ENCODE measurements at regions not wholly inside any gene's neighbourhood (a gene's known extent, or its start where the extent isn't known, plus 50 kb on each side); places are given as distances from the start of the nearest gene placed in this dataset.
"Not testable (repeated sequence)": the region's sequence is repeated elsewhere in the genome, so short reads cannot be mapped to it uniquely, and the experiment has no call there.

DNA sequence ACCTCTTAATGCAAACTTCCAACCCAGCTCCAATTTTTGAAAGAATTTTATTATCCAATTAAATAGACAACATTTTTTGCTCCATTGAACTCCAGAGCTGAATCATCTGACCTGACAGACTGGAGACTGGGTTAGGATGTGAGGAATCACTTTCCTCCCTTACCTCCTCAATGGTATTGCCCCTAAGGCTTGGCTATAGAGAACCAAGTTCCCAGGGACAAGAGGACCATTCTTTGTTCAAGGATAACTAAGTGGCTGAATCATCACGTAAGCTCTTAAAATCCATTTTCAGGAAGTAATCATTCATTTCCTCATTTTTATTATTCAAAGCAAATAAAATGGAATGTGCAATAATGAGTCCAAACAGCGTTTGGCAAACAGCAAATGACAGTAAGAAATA is 335.1 kb downstream of the GATA3 start:
- no peak for DNase-seq

DNA sequence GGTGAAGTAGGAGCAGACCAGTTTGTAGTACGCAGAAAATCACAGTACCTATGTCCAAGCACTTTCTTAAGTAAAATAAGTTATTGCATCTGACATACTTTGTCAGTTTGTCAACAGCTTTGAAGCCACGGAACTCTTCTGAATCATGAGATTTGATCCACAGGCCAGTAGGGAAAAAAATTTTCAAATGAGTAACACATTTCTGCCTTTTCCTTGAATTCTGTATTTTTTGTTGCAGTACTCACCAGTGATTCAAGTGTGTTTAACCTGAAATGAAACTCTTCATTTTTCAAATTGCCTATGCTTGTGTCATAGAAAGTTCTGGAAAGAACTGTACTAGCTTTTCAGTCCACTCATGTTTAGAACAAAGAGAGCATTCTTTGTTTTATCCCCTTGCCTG is 337.7 kb downstream of the GATA3 start:
- no peak for DNase-seq

DNA sequence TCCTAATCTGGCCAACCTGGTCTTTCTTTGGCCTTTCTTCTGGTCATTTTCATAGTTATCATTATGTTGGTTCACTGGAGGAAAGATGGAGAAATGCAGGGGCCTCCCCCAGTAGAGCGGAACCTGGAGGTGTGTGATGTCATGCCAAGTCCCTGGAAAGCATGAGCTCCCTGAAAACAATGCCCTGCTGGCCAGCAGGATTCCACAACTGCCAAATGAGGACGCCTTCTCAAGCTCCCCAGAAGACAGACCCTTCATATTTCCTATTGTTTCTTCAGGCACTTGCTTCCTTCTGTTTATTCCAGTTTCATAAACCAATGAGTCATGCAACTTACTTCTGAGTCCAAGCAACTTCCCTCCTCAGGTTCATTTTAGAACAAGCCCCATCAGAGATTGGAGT is 339.0 kb downstream of the GATA3 start:
- DNase-seq, result no peak

DNA sequence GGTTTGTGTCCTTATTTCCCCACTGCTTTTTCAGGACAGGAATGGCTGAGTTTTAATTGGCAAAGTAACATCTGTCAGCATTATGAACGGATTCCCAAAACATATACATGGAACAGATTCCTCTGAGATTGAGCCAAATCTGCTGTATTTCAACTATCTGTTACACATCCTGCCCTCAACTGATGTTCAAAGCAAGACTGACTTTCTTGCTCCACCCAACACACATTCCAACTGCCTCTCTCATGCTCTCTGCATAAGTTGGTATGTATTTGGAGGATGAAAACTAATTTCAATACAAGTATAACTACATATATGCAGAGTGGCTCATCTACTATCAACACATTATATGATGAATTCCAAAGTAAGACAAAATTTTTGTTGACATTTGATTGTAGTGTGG is 342.2 kb downstream of the GATA3 start:
- no peak for DNase-seq

DNA sequence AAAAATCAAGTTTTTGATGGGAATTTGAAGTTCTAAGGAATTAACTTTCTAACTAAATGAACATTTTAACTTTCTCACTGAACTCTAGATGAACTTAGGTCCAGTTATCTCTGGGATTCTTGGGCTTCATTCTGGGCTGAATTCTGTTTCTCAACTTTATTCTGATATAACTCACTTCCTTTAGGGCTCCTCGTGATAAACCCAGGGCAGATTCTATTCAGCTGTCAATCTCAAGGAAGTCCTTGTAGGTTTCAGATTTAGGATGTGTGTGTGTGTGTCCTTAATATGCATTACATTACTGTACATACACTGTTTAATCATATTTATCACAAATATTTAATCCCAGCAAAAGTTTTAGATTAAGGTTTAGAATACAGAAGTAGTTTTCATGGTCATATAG is 344.3 kb downstream of the GATA3 start:
- peak in 1 of 5 experiments; percentile 56 for DNase-seq

DNA sequence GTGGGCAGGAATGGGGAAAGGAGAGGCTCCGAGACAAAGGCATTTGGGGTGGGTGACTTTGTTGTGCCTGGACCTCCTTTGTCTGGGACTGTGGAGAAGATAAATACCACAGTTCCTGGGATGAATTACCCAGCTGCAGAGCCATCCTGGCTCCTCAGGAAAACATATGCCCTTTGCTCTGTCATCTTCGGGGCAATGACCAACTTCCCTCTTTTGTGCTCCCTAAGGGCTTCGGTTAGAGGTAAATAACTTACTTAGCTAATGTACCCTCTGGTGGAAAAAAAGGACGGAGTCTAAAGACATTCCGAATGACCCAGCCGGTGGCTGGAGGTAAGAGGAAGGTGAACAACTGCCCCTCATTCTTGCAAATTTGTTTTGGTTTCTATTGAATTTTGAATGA is 345.7 kb downstream of the GATA3 start:
- DNase-seq, result no peak

DNA sequence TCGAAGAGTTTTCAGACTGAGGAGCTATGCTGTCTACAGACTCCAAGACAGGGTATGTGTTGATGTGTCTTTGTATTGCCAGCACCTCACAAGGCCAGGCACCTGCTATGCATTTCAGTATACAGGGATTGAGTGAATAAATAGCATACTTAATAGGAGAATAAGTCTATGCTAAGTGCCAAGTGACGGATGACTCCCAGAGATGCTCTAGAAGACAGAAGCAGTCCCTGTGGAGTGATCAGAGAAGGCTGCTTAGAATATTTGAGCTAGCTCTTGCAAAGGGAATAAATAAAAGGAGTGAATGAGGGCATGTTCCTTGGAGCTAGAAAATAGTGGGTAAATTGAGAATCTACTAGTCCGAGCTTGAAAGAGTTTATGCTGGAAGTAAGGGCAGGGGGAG is 346.4 kb downstream of the GATA3 start:
- no peak for DNase-seq

DNA sequence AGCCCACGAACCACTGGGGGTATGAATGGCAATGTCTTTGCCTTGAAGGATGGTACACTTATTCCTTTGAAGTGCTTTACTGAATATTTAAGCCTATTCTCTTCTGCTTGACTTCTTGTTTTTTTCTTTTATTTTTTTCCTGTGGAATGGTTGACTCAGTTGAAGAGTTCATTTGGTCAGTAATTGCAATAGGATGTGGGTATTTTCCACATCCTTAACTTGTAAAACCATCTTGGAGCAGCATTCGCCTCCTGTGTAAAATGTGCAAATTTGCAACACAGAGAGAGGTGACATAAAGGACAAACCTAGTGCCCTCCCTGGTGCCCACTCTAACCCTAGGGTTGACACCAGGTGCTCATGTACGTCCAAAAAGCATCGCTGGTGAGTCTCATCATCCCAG is 347.0 kb downstream of the GATA3 start:
- no peak for DNase-seq

DNA sequence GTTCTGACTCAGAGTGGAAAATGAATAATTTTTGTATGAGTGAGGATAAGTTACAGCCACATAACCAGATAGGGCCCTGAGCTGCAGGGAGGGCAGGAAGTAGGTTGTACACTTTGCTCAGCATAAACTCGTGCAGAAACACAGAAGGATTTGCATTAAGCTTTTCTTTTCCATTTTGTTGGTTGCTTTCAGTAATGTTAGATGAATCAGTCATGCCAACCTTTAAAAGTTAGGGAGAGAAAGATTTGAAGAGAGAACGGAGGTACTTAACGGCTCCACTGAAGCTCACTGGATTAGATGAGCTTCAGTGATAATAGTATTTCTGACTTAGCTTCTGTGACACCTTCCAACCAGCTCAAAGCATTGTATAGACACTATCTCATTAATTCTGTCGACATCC is 348.1 kb downstream of the GATA3 start:
- DNase-seq, result peak in 3 of 5 experiments; percentile 17 to 92 (median 17)

DNA sequence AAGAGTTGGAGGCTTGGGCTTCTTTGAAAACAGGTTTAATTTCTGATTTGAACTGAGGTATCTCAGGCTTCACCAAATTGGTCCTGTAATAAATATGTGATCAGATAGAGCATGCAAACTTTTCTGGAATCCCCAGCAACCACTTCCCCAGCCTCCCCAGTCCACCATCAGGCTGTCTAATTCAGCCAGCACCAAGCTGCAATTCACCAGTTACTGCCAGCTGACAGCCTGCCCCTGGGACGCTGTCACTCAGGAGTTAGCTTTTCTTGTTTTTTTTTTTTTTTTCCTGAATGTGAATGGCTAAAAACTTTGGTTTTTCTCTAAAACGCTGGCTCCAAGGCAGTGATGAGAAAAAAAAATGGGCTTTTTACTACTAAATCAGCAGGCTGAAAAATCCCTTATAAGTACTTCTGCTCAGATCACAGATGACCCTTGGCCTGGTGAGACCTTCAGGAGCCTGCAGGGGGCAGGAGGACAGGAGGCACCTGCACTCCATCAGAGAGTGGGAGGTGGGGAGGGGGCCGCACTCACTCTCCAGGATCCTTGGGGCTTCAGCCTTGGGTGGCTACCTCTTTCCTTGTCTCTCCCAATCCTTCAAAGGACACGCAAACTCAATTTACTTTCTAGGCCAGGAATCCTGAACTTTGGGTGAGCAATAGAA is 349.4 kb downstream of the GATA3 start:
- DNase-seq, result peak in 1 of 5 experiments; percentile 53

DNA sequence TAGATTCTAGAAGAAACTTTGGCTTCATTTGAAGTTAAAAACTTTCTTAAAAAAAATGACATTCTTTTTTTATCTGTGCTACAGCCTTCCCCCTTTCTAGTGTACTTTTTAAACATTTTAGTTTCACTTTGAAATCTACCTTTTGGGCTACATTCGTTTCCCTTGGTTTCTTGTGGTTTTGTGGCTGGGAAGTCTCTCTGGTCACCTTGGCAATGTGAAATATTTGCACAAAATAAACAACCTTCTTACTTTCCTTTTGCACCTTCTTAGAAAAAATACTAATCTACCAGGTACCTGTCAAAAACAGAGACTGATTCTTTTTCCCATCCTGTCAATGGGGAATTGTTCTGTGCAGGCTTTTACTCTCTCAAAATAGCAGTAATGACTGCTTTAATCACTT is 350.2 kb downstream of the GATA3 start:
- DNase-seq, result peak in 3 of 5 experiments; percentile 32 to 93 (median 86)

DNA sequence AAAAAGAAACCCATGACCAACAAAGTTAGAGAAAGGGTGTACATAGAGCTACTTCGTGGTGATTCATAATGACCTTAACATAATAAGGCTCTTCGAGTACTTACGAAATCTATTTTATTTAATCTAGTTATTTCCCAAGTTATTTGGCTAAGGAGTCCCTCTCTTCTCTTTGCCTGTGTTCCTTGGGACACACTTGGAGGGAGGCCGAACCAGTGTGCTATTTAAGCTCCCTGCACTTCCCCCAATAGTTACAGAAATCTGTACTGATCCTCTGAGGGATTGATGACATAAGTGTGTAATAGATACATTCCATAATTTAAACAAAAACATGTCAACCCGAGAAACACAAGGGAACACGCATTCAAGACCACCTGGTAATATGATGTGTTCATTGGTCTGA is 351.1 kb downstream of the GATA3 start:
- DNase-seq, result no peak

DNA sequence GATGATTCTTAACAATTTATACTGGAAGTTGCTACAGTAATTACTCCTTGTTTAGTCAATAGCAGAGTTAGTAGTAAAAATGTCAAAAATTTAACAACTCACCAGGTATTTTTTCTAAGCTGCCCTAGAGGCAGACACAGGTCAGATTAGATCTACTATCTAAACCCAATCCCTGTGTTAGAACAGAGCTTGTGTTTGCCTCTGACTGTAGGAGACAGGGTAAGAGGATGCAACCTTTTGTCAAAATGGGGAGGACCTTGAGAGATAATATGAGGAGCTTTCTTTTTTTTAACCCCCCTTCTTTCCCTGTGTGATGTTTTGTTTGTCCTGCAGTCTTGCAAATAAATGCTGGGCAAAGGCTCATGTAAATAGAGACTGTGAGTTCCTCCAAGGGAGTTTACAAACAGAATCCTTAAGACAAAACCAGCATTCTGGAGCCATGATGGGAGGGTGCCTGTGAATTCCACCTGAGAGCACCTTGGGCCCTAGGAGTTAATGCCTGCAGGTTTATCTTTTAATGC is 353.1 kb downstream of the GATA3 start:
- DNase-seq, result peak in 1 of 5 experiments; percentile 69

DNA sequence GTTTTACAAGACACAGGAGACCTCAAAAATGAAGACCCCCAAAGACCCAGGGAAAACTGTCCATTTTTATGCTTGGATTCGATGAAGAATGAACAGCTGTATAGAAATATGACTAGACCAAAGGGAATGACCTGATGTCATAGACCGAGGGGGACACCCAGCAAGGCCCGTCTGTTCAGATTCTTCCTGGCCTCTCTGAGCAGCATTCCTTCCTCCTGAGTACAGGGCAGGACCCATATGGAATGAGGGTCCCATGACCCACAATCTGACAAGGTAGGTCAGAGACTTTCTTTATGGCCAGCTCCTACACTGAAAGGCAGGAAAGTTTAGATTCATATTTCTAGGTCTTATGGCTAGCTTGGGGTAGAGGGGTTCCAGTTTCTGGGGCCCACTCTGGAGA is 356.0 kb downstream of the GATA3 start:
- DNase-seq, result no peak

DNA sequence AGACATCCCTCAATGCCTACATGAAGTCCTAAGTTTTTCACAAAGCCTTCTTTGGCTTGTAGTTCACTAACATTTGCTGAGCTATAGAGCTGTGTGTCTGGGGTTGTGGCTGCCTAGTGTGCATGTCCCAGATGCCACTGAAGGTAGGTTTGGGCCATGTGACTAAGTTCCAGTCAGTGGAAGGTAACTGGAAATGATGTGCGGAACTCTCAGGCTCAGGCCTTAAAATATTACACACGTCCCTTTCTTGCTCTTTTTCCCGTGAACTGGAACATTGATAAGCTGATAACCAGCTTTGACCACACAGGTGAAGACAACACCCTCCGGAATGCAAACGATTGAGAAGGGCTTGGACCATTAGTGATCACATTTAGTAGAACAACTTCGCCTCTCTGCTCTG is 358.1 kb downstream of the GATA3 start:
- DNase-seq, result no peak

DNA sequence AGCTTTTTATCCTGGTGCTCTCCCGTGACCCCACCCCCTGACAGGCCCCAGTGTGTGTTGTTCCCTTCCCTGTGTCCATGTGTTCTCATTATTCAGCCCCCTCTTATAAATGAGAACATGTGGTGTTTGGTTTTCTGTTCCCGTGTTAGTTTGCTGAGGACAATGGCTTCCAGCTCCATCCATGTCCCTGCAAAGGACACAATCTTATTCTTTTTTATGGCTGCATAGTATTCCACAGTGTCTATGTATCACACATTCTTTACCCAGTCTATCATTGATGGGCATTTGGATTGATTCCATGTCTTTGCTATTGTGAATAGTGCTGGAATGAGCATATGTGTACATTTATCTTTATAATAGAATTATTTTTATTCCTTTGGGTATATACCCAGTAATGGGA is 360.5 kb downstream of the GATA3 start:
- DNase-seq, result not testable (repeated sequence)

DNA sequence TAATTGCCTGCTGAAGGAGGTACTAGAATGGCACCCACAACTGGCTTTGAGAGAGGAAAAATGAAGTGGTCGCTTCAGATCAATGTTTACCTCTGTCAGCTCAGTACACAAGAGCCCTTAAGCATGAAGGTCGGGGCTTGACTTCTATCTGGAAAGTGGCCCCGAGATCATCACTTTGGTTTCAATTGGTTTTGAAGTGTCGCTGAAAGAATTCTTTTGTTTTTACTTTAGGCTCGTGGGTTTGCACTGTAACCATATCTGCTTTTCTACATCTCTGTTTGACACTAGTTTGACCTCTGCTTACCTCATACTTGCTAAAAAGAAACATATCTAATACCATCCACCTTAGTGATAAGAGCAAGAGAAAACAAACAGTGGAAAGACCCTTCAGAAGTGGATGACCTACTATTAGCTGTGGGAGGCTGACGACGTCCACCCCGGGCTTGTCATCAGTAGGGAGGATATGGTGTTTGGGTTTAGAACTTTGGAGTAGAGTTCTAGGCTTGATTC is 361.8 kb downstream of the GATA3 start:
- DNase-seq, result peak in 4 of 5 experiments; percentile 6 to 94 (median 62)

DNA sequence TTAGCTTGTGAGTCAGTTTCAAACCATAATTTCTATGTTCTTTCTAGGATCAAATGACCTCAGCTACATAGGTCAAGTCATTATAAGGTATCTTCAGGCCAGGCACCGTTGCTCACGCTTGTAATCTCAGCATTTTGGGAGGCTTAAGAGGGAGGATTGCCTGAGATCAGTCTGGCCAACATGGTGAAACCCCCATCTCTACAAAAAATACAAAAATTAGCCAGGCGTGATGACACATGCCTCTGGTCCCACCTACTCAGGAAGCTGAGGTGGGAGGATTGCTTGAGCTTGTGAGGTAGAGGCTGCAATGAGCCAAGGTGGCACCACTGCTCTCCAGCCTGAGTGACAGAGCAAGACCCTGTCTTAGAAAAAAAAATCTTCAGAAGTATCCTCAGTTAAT is 362.3 kb downstream of the GATA3 start:
- peak in 4 of 5 experiments; percentile 7 to 82 (median 36) for DNase-seq

DNA sequence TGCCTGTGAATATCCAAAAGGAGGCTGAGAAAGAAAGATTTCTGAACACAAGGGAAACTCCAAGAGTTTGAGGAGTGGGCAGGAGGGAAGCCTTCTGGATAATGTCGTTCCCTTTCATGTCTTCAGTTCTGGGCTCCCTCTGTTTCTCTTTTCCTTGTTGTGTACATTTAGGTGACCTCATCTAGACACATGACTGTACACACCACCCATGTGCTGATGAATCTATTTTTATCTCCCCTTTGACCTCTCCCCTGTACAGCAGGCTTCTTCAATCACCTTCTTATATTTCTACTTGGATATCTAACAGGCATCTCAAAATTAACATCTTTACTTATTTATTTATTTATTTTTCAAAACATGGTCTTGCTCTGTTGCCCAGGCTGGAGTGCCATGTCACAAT is 363.1 kb downstream of the GATA3 start:
- DNase-seq, result no peak

DNA sequence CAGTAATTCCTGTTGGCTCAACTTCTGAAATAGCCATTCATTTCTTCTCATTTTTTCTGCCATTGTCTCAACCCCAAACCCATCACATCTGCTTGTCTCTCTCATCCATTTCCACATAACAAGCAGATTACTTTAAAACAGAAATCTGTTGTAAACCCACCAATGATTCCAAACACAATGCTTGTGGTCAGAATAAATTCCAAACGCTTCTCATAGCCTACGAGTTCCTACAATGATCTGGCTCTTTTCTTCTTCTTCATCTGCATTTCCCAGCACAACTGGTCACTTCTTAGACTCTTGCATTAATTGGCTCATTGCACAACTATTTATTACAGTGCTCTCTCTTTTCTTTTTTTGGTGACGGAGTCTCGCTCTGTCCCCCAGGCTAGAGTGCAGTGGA is 364.1 kb downstream of the GATA3 start:
- no peak for DNase-seq

DNA sequence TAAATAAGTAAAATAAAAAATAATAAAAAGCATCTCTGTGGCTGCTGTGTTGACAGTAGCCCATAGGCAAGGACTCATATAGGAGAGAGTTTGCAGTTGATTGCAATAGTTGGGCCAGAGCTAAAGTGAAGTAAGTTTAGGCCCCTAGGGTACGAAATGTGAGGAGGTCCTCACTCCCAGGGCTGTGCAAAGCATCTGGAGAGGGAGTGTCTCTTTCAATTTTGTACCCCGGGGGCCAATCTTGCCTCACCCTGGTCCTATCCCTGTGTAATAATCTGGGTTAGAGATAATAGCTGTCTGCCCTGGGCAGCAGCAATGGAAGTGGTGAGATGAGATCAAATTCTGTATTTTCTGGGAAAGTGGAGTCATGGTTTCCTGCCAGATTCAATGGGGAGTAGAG is 365.7 kb downstream of the GATA3 start:
- no peak for DNase-seq

DNA sequence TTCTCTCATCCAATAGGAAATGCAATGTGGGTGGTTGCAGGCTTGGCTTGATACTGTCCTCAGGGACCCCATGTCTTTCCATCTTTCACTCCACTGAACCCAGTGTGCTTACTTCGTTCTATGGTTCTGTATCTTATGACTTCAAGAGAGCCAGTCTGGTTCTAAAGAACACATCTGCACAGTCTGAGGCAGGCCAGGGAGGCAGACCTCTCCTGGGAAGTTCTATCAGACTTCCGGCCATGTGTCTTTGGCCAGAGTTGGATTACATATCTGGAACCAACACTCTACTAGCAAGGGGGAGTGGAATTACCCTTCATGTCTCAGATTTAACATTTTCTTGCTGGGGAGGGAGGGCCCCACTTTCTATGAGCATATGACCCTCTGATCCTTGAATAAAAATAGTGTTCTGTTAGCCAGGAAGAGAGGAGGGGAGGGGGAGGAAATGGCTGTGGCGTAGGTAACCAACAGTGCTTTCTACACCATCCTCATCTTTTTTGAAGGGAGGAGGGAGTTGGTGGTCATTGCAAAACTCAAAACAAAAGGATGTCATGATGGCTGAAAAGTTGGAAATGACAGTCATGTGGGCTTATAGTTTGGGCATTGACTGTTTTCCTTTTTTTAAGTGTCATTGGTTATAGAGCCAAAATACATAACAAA is 370.2 kb downstream of the GATA3 start:
- peak in 1 of 5 experiments; percentile 82 for DNase-seq

DNA sequence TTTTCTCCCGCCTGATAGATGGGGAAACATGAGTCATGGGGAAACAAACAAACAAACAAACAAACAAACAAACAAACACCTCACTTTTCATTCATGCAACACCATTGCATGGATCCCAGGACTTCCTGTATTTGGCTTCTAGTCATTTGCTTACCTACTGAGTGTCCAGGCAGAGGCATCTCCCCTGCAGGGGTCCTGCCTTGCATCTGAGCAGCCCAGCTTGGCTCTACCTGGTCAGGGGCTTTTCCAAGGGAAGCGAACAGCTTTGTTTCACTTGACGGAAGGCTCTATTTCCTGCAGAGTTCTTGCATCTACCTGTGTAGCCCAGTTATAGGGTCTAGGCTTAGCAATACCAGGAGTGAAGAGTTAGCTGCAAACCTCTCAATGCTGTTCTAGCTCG is 374.2 kb downstream of the GATA3 start:
- no peak for DNase-seq

DNA sequence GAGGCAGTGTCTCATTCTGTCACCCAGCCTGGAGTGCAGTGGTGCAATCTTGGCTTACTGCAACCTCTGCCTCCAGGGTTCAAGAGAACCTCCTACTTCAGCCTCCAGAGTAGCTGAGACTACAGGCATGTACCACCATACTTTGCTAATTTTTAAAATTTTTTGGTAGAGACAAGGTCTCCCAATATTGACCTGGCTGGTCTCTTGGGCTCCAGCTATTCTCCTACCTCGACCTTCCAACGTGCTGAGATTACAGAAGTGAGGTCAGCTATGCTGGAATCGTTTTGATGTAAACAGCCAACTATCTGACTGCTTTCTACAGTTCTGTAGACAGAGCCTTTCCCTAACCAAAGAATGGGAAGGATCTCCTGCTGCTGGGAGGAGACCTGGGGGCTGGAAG is 375.8 kb downstream of the GATA3 start:
- DNase-seq, result no peak

Data from T-helper 2 cell (primary cell).